GM12878 (cell line): ENCODE measurements at regions not wholly inside any gene's neighbourhood (a gene's known extent, or its start where the extent isn't known, plus 50 kb on each side); places are given as distances from the start of the nearest gene placed in this dataset.

ENCODE experiments used
- EGR1 ChIP-seq, 2 experiments: IDR thresholded peaks; 1 replicate in 1 of 2; 2 replicates in 1 of 2; pipeline ENCODE4 v1.6.1; 2011 to 2012; ENCODE audit warnings: low read depth in 2 of 2, low read length in 2 of 2, borderline replicate concordance in 1 of 2, mild to moderate bottlenecking in 1 of 2, moderate library complexity in 1 of 2
- GABPA ChIP-seq: IDR thresholded peaks from 2 replicates; pipeline ENCODE4 v1.6.1; 2014; ENCODE audit warnings: antibody characterized with exemption, low read depth, mild to moderate bottlenecking, inconsistent platforms
- JUNB ChIP-seq: IDR thresholded peaks from 2 replicates; pipeline ENCODE4 v1.6.1; 2016; ENCODE audit warnings: antibody characterized with exemption, mild to moderate bottlenecking
- KDM1A ChIP-seq: fragments of 200-600 bp; sonication (generic); IDR thresholded peaks from 2 replicates; pipeline ENCODE4 v1.6.1; 2016; ENCODE audit warnings: borderline replicate concordance
- RAD21 ChIP-seq: IDR thresholded peaks from 2 replicates; pipeline ENCODE4 v1.6.1; 2011; ENCODE audit warnings: mild to moderate bottlenecking, low read depth, low read length, moderate library complexity; ENCODE audit not compliant: insufficient read depth
- SP1 ChIP-seq: IDR thresholded peaks from one replicate; pipeline ENCODE4 v1.6.1; 2011; ENCODE audit warnings: low read depth, low read length
- ZZZ3 ChIP-seq: IDR thresholded peaks from 2 replicates; pipeline ENCODE4 v1.6.1; 2011; ENCODE audit warnings: low read depth; ENCODE audit not compliant: control insufficient read depth, insufficient read length
- TF ChIP-seq, protein P1 (sequence below): fragments of 450-650 bp; IDR thresholded peaks from 2 replicates; pipeline ENCODE4 v1.6.1; 2014; ENCODE audit warnings: mild to moderate bottlenecking
- TF ChIP-seq, protein P2 (sequence below), 3 experiments: IDR thresholded peaks in 2 of 3; conservative IDR thresholded peaks in 1 of 3; 2 replicates each; pipeline ENCODE4 v1.5.1; 2011; ENCODE audit warnings: low read depth in 3 of 3, low read length in 3 of 3, mild to moderate bottlenecking in 3 of 3, control low read depth in 2 of 3, moderate library complexity in 2 of 3, inconsistent platforms in 1 of 3, mixed read lengths in 1 of 3; ENCODE audit not compliant: control insufficient read depth in 2 of 3, insufficient read depth in 1 of 3; ENCODE audit errors: extremely low read depth in 1 of 3

DNA sequence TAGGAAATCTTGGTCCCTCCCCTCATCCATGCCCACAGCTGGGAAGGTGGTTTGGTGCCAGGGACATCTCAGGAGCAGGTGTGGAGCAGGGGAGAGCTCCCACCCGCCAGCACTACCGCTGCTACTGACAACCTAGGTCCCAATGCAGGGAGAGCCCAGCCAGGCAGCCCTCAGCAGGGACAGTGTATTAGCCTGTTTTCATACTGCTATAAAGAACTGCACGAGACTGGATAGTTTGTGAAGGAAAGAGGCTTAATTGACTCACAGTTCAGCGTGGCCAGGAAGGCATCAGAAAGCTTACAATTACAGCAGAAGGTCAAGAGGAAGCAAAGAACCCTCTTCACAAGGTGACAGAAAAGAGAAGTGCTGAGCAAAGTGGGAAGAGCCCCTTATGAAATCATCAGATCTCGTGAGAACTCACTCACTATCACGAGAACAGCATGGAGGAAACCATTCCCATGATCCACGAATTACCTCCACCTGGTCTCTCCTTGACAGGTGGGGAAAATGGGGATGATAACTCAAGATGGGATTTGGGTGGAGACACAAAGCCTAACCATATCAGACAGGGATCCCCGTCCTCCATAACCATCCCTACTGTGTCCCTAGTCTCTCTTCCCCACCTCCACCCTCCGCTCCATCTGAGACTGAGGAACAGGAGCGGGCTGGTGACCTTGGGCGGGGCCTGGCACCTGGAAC is 218.6 kb downstream of the TBC1D2B start:
- TF ChIP-seq EGR1 (IDR thresholded peaks at IDR 0.05; ENCODE audit: borderline replicate concordance in 1 of 2, low read depth in 2 of 2, low read length in 2 of 2) (no peak), ZZZ3 (no peak), SP1 (no peak), RAD21 (no peak), KDM1A (no peak), GABPA (no peak), JUNB (no peak)
- TF ChIP-seq, protein P1, sequence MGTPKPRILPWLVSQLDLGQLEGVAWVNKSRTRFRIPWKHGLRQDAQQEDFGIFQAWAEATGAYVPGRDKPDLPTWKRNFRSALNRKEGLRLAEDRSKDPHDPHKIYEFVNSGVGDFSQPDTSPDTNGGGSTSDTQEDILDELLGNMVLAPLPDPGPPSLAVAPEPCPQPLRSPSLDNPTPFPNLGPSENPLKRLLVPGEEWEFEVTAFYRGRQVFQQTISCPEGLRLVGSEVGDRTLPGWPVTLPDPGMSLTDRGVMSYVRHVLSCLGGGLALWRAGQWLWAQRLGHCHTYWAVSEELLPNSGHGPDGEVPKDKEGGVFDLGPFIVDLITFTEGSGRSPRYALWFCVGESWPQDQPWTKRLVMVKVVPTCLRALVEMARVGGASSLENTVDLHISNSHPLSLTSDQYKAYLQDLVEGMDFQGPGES: no peak
- TF ChIP-seq, protein P2, sequence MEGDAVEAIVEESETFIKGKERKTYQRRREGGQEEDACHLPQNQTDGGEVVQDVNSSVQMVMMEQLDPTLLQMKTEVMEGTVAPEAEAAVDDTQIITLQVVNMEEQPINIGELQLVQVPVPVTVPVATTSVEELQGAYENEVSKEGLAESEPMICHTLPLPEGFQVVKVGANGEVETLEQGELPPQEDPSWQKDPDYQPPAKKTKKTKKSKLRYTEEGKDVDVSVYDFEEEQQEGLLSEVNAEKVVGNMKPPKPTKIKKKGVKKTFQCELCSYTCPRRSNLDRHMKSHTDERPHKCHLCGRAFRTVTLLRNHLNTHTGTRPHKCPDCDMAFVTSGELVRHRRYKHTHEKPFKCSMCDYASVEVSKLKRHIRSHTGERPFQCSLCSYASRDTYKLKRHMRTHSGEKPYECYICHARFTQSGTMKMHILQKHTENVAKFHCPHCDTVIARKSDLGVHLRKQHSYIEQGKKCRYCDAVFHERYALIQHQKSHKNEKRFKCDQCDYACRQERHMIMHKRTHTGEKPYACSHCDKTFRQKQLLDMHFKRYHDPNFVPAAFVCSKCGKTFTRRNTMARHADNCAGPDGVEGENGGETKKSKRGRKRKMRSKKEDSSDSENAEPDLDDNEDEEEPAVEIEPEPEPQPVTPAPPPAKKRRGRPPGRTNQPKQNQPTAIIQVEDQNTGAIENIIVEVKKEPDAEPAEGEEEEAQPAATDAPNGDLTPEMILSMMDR (IDR thresholded peaks at IDR 0.05 in 2 of 3, conservative IDR thresholded peaks at IDR 0.05 in 1 of 3; ENCODE audit: control insufficient read depth in 2 of 3, extremely low read depth in 1 of 3, insufficient read depth in 1 of 3, low read depth in 3 of 3, low read length in 3 of 3): no peak
